Aorta (tissue), 5 donors: ENCODE measurements at regions not wholly inside any gene's neighbourhood (a gene's known extent, or its start where the extent isn't known, plus 50 kb on each side); places are given as distances from the start of the nearest gene placed in this dataset.

ENCODE experiments used
- ATAC-seq: fragments of 200-7000 bp; cut with Tn5 transposase; one replicate; pipeline ENCODE4 v1.9.1; 2022; ENCODE audit warnings: moderate library complexity; ENCODE audit not compliant: low FRiP score
- DNase-seq, 2 donors: peaks; one replicate each; pipeline ENCODE4 v3.0.0-alpha.2; 2020
- H3K27ac ChIP-seq, 2 donors: one replicate each; pipeline ENCODE4 v1.5.1; 2013; ENCODE audit warnings: low read length in 2 of 2, mild to moderate bottlenecking in 2 of 2, moderate library complexity in 2 of 2, control low read depth in 1 of 2, inconsistent platforms in 1 of 2, low read depth in 1 of 2
- H3K27me3 ChIP-seq, 2 donors: one replicate each; pipeline ENCODE4 v1.6.1; 2013; ENCODE audit warnings: control low read depth in 1 of 2, low read length in 1 of 2, mild to moderate bottlenecking in 1 of 2, moderate library complexity in 1 of 2; ENCODE audit not compliant: insufficient read depth in 2 of 2, control insufficient read depth in 1 of 2
- H3K36me3 ChIP-seq, 2 donors: one replicate each; pipeline ENCODE4 v1.6.1; 2013; ENCODE audit warnings: control low read depth in 1 of 2, low read length in 1 of 2, mild to moderate bottlenecking in 1 of 2; ENCODE audit not compliant: insufficient read depth in 2 of 2, control insufficient read depth in 1 of 2
- H3K4me1 ChIP-seq, 2 donors: one replicate each; pipeline ENCODE4 v1.6.1; 2013; ENCODE audit warnings: low read length in 2 of 2, control low read depth in 1 of 2, mild to moderate bottlenecking in 1 of 2, moderate library complexity in 1 of 2; ENCODE audit not compliant: insufficient read depth in 2 of 2, control insufficient read depth in 1 of 2
- H3K4me3 ChIP-seq, 2 donors: one replicate each; pipeline ENCODE4 v1.5.1; 2013; ENCODE audit warnings: low read length in 2 of 2, control low read depth in 1 of 2, mild to moderate bottlenecking in 1 of 2
- H3K9me3 ChIP-seq: one replicate; pipeline ENCODE4 v1.6.1; 2013; ENCODE audit warnings: mild to moderate bottlenecking, low read length; ENCODE audit not compliant: control insufficient read depth
- WGBS, 2 donors: extraction: QIAGEN DNeasy Blood & Tissue Kit; methylation state at CpG; one replicate each; pipeline ENCODE4 v1.1.7; 2013; 5-methylcytosine and 5-hydroxymethylcytosine counted together
- intact Hi-C, 2 donors: fragments of 100-400 bp; cut with DNase I; formaldehyde crosslinking; loops; one replicate each; pipeline versions ENCODE4 v1.14.2 to v1.15.0; 2022
- donor health status: healthy with polysubstance abuse.
- donor health status: Bipolar disorder and iron deficiency.
- donor health status: DM: no; HTN: no; CAD: no.
- donor health status: DM: no; HTN: no; CAD: no.
- donor health status: DM: yes; HTN: yes; CAD: no.

- no peak for ATAC-seq
- DNase-seq: no peak
These were observed 458.5 kb downstream of the MTX2 start for GRCh38 chr2:176727696-176728095.

GRCh38 chr2:176729706-176730569, 460.7 kb downstream of the MTX2 start:
- H3K27ac ChIP-seq: no peak overlapping the region
- peak; percentile 58 to 76 for DNase-seq
- intact Hi-C loops: no loop called here
- WGBS, 2 donors: 0 to 8% methylated on average over 1 of the region's 1 CpG
- peak; percentile 77 for ATAC-seq
- no peaks in the 10 kb centered on the region for H3K9me3 ChIP-seq
- no peaks in the 10 kb centered on the region for H3K36me3 ChIP-seq
- H3K27me3 ChIP-seq: no peaks in the 10 kb centered on the region
- no peaks in the 10 kb centered on the region for H3K4me1 ChIP-seq
- H3K4me3 ChIP-seq: no peak overlapping the region

More at GRCh38 chr2:176727696-176728095, 458.5 kb downstream of the MTX2 start:
- H3K27me3 ChIP-seq: no peaks in the 10 kb centered on the region
- H3K4me3 ChIP-seq: no peak overlapping the region
- no peak overlapping the region for H3K27ac ChIP-seq
- H3K4me1 ChIP-seq: no peaks in the 10 kb centered on the region
- intact Hi-C loops: no loop called here
- H3K9me3 ChIP-seq: no peaks in the 10 kb centered on the region
- 97% methylated on average over 4 of the region's 4 CpGs for WGBS, 2 donors
- H3K36me3 ChIP-seq: no peaks in the 10 kb centered on the region

GRCh38 chr2:176732780-176733179, 463.5 kb downstream of the MTX2 start:
- Histone ChIP-seq H3K27ac (no peak overlapping the region), H3K4me1 (no peaks in the 10 kb centered on the region), H3K4me3 (no peak overlapping the region), H3K27me3 (no peaks in the 10 kb centered on the region), H3K9me3 (no peaks in the 10 kb centered on the region), H3K36me3 (no peaks in the 10 kb centered on the region)
- 81% methylated on average over 1 of the region's 1 CpG for WGBS, 2 donors
- ATAC-seq: no peak
- no peak for DNase-seq
- intact Hi-C loops: no loop called here

GRCh38 chr2:176733698-176734430, 464.6 kb downstream of the MTX2 start:
- 86 to 91% methylated on average over 3 of the region's 3 CpGs for WGBS, 2 donors

GRCh38 chr2:176734868-176735267, 465.6 kb downstream of the MTX2 start:
- Histone ChIP-seq H3K27me3 (no peaks in the 10 kb centered on the region), H3K4me3 (no peak overlapping the region), H3K4me1 (no peaks in the 10 kb centered on the region), H3K36me3 (no peaks in the 10 kb centered on the region), H3K27ac (no peak overlapping the region), H3K9me3 (no peaks in the 10 kb centered on the region)
- ATAC-seq (no peak), DNase-seq (no peak)
- intact Hi-C loops: no loop called here
- WGBS, 2 donors: 82 to 85% methylated on average over 5 of the region's 5 CpGs

More at GRCh38 chr2:176733698-176734430, 464.6 kb downstream of the MTX2 start:
- Histone ChIP-seq H3K4me3 (no peak overlapping the region), H3K4me1 (no peaks in the 10 kb centered on the region), H3K9me3 (no peaks in the 10 kb centered on the region), H3K27ac (no peak overlapping the region), H3K36me3 (no peaks in the 10 kb centered on the region), H3K27me3 (no peaks in the 10 kb centered on the region)
- intact Hi-C loops: no loop called here
- DNase-seq: no peak
- ATAC-seq: no peak

GRCh38 chr2:176742271-176742670, 470.3 kb upstream of the HNRNPA3 start:
- Histone ChIP-seq H3K27ac (no peak overlapping the region), H3K27me3 (peaks cover 0 to 2% of the 10 kb centered on the region in 2 donors), H3K4me1 (no peaks in the 10 kb centered on the region), H3K9me3 (no peaks in the 10 kb centered on the region), H3K4me3 (no peak overlapping the region), H3K36me3 (no peaks in the 10 kb centered on the region)
- DNase-seq (no peak), ATAC-seq (no peak)
- intact Hi-C loops: no loop called here
- WGBS, 2 donors: 65% methylated on average over 1 of the region's 1 CpG

GRCh38 chr2:176743671-176744070, 468.9 kb upstream of the HNRNPA3 start:
- intact Hi-C loops: no loop called here
- WGBS, 2 donors: 84 to 87% methylated on average over 3 of the region's 3 CpGs

GRCh38 chr2:176744146-176744545, 468.4 kb upstream of the HNRNPA3 start:
- H3K27me3 ChIP-seq: peaks cover 0 to 2% of the 10 kb centered on the region in 2 donors
- 18 to 28% methylated on average over 4 of the region's 4 CpGs for WGBS, 2 donors
- H3K4me3 ChIP-seq: no peak overlapping the region
- DNase-seq: no peak
- no peak overlapping the region for H3K27ac ChIP-seq
- intact Hi-C loops: no loop called here
- H3K9me3 ChIP-seq: no peaks in the 10 kb centered on the region
- no peaks in the 10 kb centered on the region for H3K4me1 ChIP-seq
- ATAC-seq: no peak
- H3K36me3 ChIP-seq: no peaks in the 10 kb centered on the region

More at GRCh38 chr2:176743671-176744070, 468.9 kb upstream of the HNRNPA3 start:
- no peak for DNase-seq
- Histone ChIP-seq H3K4me1 (no peaks in the 10 kb centered on the region), H3K27me3 (peaks cover 0 to 2% of the 10 kb centered on the region in 2 donors), H3K9me3 (no peaks in the 10 kb centered on the region), H3K27ac (no peak overlapping the region), H3K36me3 (no peaks in the 10 kb centered on the region), H3K4me3 (no peak overlapping the region)
- no peak for ATAC-seq
